HG03045 (cell line): ENCODE measurements at regions not wholly inside any gene's neighbourhood (a gene's known extent, or its start where the extent isn't known, plus 50 kb on each side); places are given as distances from the start of the nearest gene placed in this dataset.

ENCODE experiments used
- ATAC-seq: cut with Tn5 transposase; IDR thresholded peaks from one replicate; pipeline ENCODE4 v1.9.1; 2021; ENCODE audit warnings: mild to moderate bottlenecking, moderate library complexity; ENCODE audit not compliant: unreplicated experiment

- ATAC-seq: no peak
These were observed 110.1 kb downstream of the SNX5 start for GRCh38 chr20:17858450-17859001.

GRCh38 chr20:17857639-17858449, 110.8 kb downstream of the SNX5 start:
- no peak for ATAC-seq

DNA sequence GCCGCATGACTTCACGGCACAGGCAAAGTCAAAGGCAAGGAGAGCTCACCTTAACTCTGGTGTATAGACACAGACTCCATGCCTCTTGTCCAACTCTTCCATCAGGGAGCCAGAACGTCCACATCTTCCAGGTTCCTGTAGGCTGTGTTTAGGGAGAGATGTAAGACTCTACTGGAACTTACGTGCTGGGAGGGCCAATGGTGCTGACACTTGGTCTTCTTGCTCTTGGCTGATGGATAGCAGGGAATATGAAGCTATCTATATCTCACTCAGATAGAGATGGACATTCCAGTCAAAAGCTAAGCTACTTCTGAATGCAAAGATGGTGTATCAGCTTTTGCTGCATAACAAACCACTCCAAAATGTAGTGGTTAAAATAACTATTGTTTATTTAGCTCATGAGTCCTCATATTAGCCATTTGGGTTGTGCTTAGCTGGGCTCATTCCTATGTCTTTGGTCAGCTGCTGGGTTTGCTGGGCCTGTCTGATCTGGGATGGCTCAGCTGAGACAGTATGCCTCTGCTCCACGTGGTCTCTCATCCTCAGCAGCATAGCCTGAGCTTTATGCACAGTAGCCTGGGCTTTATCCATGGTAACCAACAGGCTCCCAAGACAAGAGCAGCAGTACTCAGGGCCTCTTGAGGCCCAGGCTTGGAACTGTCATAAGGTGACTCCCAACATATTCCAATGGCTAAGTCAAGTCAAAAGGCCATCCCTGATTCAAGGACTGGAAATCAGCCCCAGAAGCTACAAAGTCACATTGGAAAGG, 111.6 kb downstream of the SNX5 start:
- ATAC-seq: no peak

- ATAC-seq: peak; percentile 91
These were observed 112.5 kb downstream of the SNX5 start for GRCh38 chr20:17856024-17856564.

DNA sequence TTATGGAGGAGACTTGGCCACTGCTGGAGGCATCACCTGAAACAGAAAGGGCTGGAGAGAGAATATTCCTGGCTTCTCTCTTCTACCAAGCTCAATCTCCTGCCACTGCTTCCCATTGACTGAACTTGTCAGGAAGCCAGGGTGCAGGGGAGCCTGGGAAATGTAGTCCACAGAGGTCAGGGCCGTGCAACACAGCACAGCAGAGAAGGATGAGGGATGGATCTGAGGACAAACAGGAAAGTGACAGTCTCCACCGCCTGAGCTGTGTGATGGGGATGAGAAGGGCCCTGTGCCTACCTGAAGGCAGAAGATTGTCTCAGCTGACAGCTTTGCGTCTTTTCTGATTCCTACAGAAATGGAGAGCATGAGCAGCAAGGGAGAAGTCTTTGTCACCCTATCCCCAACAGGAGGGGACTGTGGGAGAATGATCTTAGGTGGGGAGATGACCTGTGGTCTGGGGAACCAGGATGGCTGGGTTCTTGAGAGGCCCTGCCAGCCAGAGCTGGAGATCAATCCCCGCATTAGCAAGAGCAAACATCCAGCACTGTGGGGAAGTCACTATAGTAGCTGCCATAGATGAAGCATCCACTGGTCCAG, 114.2 kb downstream of the SNX5 start:
- no peak for ATAC-seq

DNA sequence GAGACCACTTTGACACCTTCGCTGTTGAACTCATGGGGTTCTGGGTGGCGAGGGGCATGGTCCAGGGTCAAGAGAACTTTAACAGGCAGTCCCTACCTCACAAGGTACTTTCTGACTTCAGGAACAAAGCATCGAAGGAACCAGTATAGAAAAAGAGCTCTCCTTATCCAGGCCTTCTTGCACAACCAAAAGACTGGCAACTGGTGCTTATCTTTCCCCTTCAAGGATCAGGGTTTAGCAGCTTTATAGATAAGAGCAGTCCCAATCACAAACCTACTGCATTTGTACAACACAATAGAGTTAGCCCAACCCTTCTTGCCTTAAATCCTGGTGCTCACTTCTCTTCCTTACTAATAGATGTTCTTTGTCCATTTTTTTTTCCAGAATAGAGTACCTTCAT, 116.3 kb downstream of the SNX5 start:
- no peak for ATAC-seq

DNA sequence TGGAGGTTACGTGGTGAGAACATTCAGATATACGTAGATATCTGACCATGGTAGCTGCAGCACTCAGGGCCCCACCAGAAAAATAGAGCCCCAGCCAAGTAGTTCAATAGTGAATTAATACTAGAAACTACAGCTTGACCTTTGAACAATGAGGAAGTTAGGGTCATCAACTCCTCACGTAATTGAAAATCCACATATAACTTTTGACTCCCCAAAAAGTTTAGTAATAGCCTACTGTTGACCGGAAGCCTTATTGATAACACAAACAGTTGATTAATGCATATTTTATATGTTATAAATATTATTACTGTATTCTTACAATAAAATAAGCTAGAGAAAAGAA, 117.9 kb downstream of the SNX5 start:
- no peak for ATAC-seq

DNA sequence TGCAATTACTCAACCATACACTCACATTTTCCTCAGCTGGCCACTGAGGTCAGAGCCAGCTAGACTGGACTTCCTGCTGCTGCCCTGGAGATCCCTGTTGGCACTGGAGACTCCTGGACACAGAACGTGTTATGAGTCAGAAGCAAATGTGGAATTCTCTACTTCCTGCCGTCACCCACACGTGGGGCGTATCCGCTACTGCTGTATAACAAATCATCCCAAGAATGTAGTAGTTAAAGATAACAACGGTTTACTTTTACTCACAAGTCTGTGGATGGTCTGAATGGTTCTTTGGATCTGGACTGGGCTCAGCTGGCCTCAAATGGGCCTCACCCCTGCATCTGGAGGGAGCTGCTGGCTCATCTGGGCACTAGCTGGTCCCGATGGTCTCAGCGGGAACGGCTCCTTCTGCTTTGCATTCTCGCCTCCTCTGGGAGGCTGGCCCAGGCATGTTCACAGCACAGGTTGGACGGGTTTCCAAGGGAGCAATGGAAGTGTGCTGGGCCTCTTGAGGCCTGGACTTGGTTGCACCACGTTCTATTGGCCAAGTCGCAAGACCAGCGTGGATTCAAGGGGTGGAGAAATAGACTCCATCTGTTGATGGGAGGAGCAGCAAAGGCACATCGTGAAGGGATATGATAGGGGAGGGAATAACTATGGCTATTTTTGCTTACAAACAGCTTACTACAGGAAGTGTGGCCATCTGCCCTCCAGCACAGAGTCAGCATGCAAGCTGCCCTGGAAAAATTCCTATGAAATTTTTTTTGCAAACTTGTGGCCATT, 118.5 kb downstream of the SNX5 start:
- no peak for ATAC-seq

DNA sequence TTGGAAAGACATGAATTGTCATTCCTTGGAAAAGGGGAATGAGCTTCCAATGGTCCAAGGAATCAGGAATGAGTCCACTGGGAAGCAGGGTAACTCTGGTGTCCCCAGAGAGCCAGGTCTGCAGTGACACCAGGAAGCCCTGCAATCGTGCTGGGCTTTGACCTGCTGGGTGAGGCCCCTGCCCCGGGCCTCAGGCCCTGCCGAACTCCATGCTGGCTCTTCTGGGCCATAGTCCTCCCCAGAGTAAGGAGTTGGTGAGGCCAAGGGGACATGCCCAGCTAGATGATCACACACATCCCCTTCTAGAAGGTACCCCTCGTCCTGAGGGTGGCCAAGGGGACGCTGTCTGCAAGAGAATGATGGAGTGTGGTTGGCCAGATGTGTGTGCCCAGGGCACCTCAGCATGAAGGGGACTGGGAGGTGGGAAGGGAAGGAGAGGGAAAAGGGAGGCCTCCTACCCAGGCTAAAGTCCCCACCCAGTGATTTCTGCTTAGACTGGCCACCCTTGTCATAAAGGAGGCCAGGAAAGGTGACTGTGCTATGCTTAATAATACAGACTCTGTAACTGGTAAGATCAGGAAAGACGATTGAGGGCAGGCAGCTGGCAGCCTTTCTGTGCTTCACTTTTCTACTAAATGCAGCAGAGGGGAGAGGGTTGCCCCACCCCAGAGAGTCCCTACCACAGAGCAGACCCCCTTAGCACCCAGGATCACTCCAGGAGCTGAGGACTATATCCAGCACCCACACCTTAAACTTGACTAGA, 119.3 kb downstream of the SNX5 start:
- ATAC-seq: no peak

DNA sequence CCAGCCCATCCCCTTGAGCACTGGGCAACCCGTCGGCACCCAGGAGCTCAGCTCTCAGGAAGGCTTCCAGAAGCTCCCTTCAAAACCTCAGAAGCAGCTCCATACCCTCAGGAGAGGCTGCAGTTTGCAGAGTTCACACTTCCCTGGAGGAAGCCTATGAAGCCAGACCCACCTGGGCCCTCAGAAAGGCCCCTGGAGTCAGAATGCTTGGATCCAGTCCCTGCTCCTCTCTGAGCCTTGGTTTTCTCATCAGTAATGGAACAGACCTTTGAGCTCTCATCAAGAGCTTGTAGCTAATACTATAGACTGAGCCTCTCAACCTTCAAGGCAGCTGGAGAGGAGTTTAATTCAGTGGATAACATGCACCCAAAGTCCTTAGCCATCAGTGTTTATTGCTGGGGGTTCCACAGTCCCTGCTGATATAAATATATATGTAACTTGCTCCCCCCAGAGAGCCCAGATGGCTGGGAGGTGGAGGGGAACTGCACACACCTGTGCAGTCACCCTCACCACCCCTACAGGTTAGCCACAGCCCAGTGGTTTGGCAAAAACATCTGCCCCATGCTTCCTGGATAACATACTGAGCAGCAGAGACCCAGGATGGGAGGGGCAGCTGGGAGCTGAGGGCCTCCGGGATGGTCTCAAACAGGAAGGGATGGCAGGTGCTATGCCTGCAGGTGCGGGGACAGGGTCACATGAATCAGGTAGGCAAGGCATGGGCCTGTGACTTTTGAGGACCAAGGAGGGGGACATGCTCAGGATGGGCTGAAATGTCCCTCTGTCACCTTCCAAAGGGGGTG, 120.1 kb downstream of the SNX5 start:
- ATAC-seq: peak; percentile 72

GRCh38 chr20:17845701-17846475, 122.7 kb downstream of the SNX5 start:
- no peak for ATAC-seq

DNA sequence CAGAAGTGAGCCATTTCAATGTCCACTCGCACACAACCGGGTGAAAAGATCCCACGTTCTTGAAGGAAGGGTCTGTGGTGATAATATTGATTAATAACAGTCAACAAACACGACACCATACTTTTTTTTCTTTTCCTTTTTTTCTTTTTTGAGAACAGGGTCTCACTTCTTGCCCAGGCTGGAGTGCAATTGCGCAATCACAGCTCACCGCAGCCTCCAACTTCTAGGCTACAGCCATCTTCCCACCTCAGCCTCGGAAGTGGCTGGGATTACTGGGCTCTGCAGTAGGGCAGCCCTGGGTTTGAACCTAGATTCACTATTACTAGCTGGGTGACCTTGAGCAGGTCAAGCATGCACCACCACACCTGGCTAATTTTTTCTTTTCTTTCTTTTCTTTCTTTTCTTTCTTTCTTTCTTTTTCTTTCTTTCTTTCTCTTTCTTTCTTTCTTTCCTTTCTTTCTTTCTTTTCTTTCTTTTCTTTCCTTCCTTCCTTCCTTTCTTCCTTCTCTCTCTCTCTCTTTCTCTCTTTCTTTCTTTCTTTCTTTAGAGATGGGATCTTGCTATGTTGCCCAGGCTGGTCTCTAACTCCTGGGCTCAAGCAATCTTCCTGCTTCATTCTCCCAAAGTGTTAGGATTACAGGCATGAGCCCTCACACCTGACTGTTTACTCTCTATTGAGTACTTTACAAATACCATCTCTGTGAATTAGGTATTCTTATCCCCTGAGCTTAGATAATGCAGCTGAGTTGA, 123.9 kb downstream of the SNX5 start:
- no peak for ATAC-seq

DNA sequence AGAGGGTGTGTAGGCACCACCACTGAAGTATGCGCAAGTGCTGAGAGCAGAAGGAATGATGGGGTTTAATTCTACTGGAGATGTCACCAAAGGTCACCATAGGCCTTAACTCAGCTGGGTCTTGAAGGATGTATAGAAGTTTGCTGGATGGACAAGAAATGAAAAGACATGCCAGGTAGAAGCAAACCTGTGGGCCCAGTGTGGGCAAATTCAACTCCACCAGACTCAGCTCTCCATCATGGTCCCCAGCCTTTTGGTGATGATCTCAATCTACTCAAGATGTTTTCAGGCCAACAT, 124.5 kb downstream of the SNX5 start:
- ATAC-seq: no peak

GRCh38 chr20:17843246-17844132, 125.1 kb downstream of the SNX5 start:
- no peak for ATAC-seq

DNA sequence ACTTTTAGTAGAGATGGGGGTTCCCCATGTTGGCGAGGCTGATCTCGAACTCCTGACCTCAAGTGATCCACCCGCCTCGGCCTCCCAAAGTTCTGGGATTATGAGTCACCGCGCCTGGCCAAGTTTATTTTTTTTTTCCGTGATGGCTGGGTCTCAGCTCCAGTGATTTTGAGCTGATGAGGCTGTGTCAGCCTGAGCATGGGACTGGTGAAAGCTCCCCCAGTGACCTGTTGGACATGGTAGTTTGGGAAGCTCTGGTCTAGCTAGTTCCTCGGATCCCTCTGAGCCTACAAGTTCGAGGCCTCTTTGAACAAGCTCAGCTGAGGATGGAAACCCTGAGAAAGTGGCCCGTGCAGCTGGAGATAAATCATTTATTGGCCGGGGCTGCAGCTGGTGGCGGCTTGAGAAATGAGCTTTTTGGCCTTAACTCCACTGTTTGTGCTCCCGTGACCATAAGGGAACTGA, 126.8 kb downstream of the SNX5 start:
- no peak for ATAC-seq

DNA sequence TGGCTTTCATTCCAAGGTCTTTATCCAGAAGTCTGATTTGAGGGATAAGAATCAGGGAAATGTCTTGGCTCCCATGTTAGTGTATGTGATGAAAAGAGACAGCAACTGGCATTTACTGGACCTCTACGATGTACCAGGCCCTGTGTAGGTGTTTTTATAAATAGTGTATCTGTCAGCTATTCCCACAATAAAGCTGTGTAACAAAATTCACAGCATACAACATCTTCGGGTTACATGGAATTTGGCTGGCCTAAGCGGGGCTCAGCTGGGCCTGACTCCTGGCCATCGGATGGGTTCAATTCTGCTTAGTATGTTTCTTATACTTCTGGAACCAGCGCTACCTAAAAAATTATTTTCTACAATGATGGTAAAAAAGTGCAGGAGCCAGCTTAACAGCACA, 128.2 kb downstream of the SNX5 start:
- no peak for ATAC-seq

- ATAC-seq: no peak
These were observed 129.7 kb downstream of the SNX5 start for GRCh38 chr20:17838921-17839320.
